ENCODE measurements at regions not wholly inside any gene's neighbourhood (a gene's known extent, or its start where the extent isn't known, plus 50 kb on each side); places are given as distances from the start of the nearest gene placed in this dataset.
A peak's percentile ranks its signal among the peaks of the same experiment; 100 is the strongest.

DNA sequence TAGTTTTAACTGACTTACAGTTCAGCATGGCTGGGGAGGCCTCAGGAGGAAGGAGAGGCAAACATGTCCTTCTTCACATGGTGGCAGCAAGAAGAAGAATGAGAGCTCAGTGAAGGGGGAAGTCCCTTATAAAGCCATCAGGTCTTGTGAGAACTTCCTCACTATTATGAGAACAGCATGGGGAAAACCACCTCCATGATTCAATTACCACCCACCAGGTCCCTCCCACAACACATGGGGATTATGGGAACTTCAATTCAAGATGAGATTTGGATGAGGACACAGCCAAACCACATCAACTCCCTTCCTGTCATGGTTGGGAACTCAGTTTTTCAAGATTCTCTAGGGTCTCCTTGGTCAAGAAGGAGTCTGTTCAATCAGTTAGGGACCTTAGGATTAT lies 432.9 kb upstream of the CNTN5 start:
- Histone ChIP-seq H4K8ac (ENCODE audit: low read depth, low read length) (no peak overlapping the region), H4K5ac (ENCODE audit: low read length) (no peak overlapping the region), H3K79me1 (ENCODE audit: low read length) (no peaks in the 10 kb centered on the region), H3K36me3 (ENCODE audit: control insufficient read depth, insufficient read depth, low read length) (no peaks in the 10 kb centered on the region), H3K4ac (ENCODE audit: low read depth, low read length) (no peak overlapping the region), H3K4me3 (ENCODE audit: low read length) (no peak overlapping the region), H2AK5ac (ENCODE audit: low read length) (no peak overlapping the region), H3K27me3 (ENCODE audit: insufficient read depth, low read length, poor library complexity) (no peaks in the 10 kb centered on the region), H3K9ac (ENCODE audit: low read length) (no peak overlapping the region), H2BK15ac (replicated peaks; ENCODE audit: low read depth) (no peak overlapping the region), H3K27ac (ENCODE audit: low read depth, low read length) (no peak overlapping the region), H3K79me2 (ENCODE audit: control insufficient read depth, insufficient read depth, low read length) (no peaks in the 10 kb centered on the region), H2BK120ac (ENCODE audit: low read depth, low read length) (no peak overlapping the region), H3K23ac (ENCODE audit: low read length) (no peak overlapping the region), H3K18ac (ENCODE audit: low read length) (no peak overlapping the region), H3K4me1 (ENCODE audit: control insufficient read depth, low read depth, low read length) (no peaks in the 10 kb centered on the region), H2BK5ac (ENCODE audit: low read length) (no peak overlapping the region), H3K4me2 (ENCODE audit: low read length) (no peak overlapping the region), H3K56ac (ENCODE audit: low read length) (no peak overlapping the region)
- no peak for DNase-seq

DNA sequence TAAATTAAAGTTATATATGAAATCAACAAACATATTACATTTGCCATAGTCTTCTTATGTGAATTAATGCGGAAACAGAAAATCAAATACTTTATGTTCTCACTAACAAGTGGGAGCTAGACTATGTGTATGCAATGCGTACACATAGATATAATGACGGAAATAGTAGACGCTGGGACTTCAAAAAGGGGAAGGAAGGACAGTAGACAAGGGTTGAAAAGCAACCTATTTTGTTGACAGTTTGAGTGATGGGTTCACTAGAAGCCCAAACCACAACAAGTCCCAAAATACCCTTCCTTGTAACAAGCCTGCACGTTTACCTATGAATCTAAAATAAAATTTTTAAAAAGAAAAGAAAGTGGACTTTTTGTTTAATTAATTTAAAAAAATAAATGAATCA lies 430.8 kb upstream of the CNTN5 start:
- no peak for DNase-seq
- no peak overlapping the region for H2AK5ac ChIP-seq (ENCODE audit: low read length)
- WGBS (ENCODE audit: extremely low coverage, insufficient coverage, low lambda C conversion rate): no CpG with 5 or more reads among the region's 5 CpGs
- H4K8ac ChIP-seq (ENCODE audit: low read depth, low read length): no peak overlapping the region
- no peak overlapping the region for H4K5ac ChIP-seq (ENCODE audit: low read length)
- no peak overlapping the region for H3K56ac ChIP-seq (ENCODE audit: low read length)
- no peak overlapping the region for H3K4me3 ChIP-seq (ENCODE audit: low read length)
- H3K4me2 ChIP-seq (ENCODE audit: low read length): no peak overlapping the region
- no peak overlapping the region for H3K23ac ChIP-seq (ENCODE audit: low read length)
- H3K4ac ChIP-seq (ENCODE audit: low read depth, low read length): no peak overlapping the region
- H2BK15ac ChIP-seq (replicated peaks; ENCODE audit: low read depth): no peak overlapping the region
- no peak overlapping the region for H2BK5ac ChIP-seq (ENCODE audit: low read length)
- no peaks in the 10 kb centered on the region for H3K79me1 ChIP-seq (ENCODE audit: low read length)
- no peak overlapping the region for H3K18ac ChIP-seq (ENCODE audit: low read length)
- H3K9ac ChIP-seq (ENCODE audit: low read length): no peak overlapping the region
- no peaks in the 10 kb centered on the region for H3K4me1 ChIP-seq (ENCODE audit: control insufficient read depth, low read depth, low read length)
- H3K27me3 ChIP-seq (ENCODE audit: insufficient read depth, low read length, poor library complexity): no peaks in the 10 kb centered on the region
- H3K36me3 ChIP-seq (ENCODE audit: control insufficient read depth, insufficient read depth, low read length): no peaks in the 10 kb centered on the region
- no peaks in the 10 kb centered on the region for H3K79me2 ChIP-seq (ENCODE audit: control insufficient read depth, insufficient read depth, low read length)
- H2BK120ac ChIP-seq (ENCODE audit: low read depth, low read length): no peak overlapping the region
- H3K27ac ChIP-seq (ENCODE audit: low read depth, low read length): no peak overlapping the region

DNA sequence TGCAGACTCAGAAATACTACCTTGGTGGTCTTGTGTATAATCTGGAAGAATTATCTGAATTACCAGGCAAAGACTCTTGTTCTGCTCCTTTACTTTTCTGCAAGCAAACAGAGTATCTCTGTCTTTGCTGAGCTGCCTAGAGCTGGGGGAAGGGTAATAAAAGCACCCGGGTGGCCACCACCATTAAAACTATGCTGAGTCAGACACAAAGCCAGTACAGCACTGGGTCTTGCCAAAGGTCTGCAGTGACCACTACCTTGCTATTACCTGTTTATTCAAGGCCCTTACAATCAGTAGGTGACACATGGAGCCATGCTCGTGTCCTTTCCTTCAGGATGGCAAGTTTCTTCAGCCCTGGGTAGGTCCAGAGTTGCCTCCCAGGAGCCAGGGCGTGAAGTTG lies 420.6 kb upstream of the CNTN5 start:
- peak overlapping the region; percentile 39 for H3K18ac ChIP-seq (ENCODE audit: low read length)
- no peak overlapping the region for H3K27ac ChIP-seq (ENCODE audit: low read depth, low read length)
- no peak overlapping the region for H2BK5ac ChIP-seq (ENCODE audit: low read length)
- H3K4me1 ChIP-seq (ENCODE audit: control insufficient read depth, low read depth, low read length): no peaks in the 10 kb centered on the region
- no peak overlapping the region for H3K56ac ChIP-seq (ENCODE audit: low read length)
- no peak overlapping the region for H2BK15ac ChIP-seq (replicated peaks; ENCODE audit: low read depth)
- no peak overlapping the region for H2BK120ac ChIP-seq (ENCODE audit: low read depth, low read length)
- WGBS (ENCODE audit: extremely low coverage, insufficient coverage, low lambda C conversion rate): no CpG with 5 or more reads among the region's 3 CpGs
- no peak overlapping the region for H3K9ac ChIP-seq (ENCODE audit: low read length)
- DNase-seq: no peak
- no peaks in the 10 kb centered on the region for H3K36me3 ChIP-seq (ENCODE audit: control insufficient read depth, insufficient read depth, low read length)
- no peak overlapping the region for H3K4me3 ChIP-seq (ENCODE audit: low read length)
- H4K8ac ChIP-seq (ENCODE audit: low read depth, low read length): no peak overlapping the region
- H2AK5ac ChIP-seq (ENCODE audit: low read length): no peak overlapping the region
- no peak overlapping the region for H3K4ac ChIP-seq (ENCODE audit: low read depth, low read length)
- no peaks in the 10 kb centered on the region for H3K27me3 ChIP-seq (ENCODE audit: insufficient read depth, low read length, poor library complexity)
- no peaks in the 10 kb centered on the region for H3K79me1 ChIP-seq (ENCODE audit: low read length)
- no peak overlapping the region for H3K4me2 ChIP-seq (ENCODE audit: low read length)
- H3K79me2 ChIP-seq (ENCODE audit: control insufficient read depth, insufficient read depth, low read length): no peaks in the 10 kb centered on the region
- H4K5ac ChIP-seq (ENCODE audit: low read length): no peak overlapping the region
- no peak overlapping the region for H3K23ac ChIP-seq (ENCODE audit: low read length)

GRCh38 chr11:98600786-98601773 lies 419.7 kb upstream of the CNTN5 start:
- Histone ChIP-seq H3K56ac (ENCODE audit: low read length) (no peak overlapping the region), H3K36me3 (ENCODE audit: control insufficient read depth, insufficient read depth, low read length) (no peaks in the 10 kb centered on the region), H3K79me2 (ENCODE audit: control insufficient read depth, insufficient read depth, low read length) (no peaks in the 10 kb centered on the region), H2BK15ac (replicated peaks; ENCODE audit: low read depth) (no peak overlapping the region), H2AK5ac (ENCODE audit: low read length) (no peak overlapping the region), H2BK5ac (ENCODE audit: low read length) (no peak overlapping the region), H3K27me3 (ENCODE audit: insufficient read depth, low read length, poor library complexity) (no peaks in the 10 kb centered on the region), H3K4me2 (ENCODE audit: low read length) (no peak overlapping the region), H3K4ac (ENCODE audit: low read depth, low read length) (peak overlapping the region; percentile 24), H3K4me1 (ENCODE audit: control insufficient read depth, low read depth, low read length) (no peaks in the 10 kb centered on the region), H3K23ac (ENCODE audit: low read length) (no peak overlapping the region), H4K5ac (ENCODE audit: low read length) (no peak overlapping the region), H3K79me1 (ENCODE audit: low read length) (no peaks in the 10 kb centered on the region), H4K8ac (ENCODE audit: low read depth, low read length) (no peak overlapping the region), H3K9ac (ENCODE audit: low read length) (no peak overlapping the region), H3K18ac (ENCODE audit: low read length) (no peak overlapping the region), H2BK120ac (ENCODE audit: low read depth, low read length) (no peak overlapping the region), H3K4me3 (ENCODE audit: low read length) (no peak overlapping the region), H3K27ac (ENCODE audit: low read depth, low read length) (no peak overlapping the region)
- DNase-seq: peak; percentile 17
- WGBS (ENCODE audit: extremely low coverage, insufficient coverage, low lambda C conversion rate): no CpG with 5 or more reads among the region's 8 CpGs

GRCh38 chr11:98616098-98616655 lies 404.6 kb upstream of the CNTN5 start:
- Histone ChIP-seq H3K27me3 (ENCODE audit: insufficient read depth, low read length, poor library complexity) (no peaks in the 10 kb centered on the region), H2BK15ac (replicated peaks; ENCODE audit: low read depth) (no peak overlapping the region), H2AK5ac (ENCODE audit: low read length) (no peak overlapping the region), H3K9ac (ENCODE audit: low read length) (no peak overlapping the region), H3K27ac (ENCODE audit: low read depth, low read length) (no peak overlapping the region), H3K79me2 (ENCODE audit: control insufficient read depth, insufficient read depth, low read length) (no peaks in the 10 kb centered on the region), H3K79me1 (ENCODE audit: low read length) (no peaks in the 10 kb centered on the region), H4K5ac (ENCODE audit: low read length) (no peak overlapping the region), H2BK120ac (ENCODE audit: low read depth, low read length) (no peak overlapping the region), H3K4me1 (ENCODE audit: control insufficient read depth, low read depth, low read length) (no peaks in the 10 kb centered on the region), H3K36me3 (ENCODE audit: control insufficient read depth, insufficient read depth, low read length) (no peaks in the 10 kb centered on the region), H3K18ac (ENCODE audit: low read length) (no peak overlapping the region), H3K4me2 (ENCODE audit: low read length) (no peak overlapping the region), H3K23ac (ENCODE audit: low read length) (no peak overlapping the region), H3K4ac (ENCODE audit: low read depth, low read length) (no peak overlapping the region), H3K4me3 (ENCODE audit: low read length) (no peak overlapping the region), H4K8ac (ENCODE audit: low read depth, low read length) (no peak overlapping the region), H3K56ac (ENCODE audit: low read length) (no peak overlapping the region), H2BK5ac (ENCODE audit: low read length) (no peak overlapping the region)
- DNase-seq: no peak

- Histone ChIP-seq H3K4me3 (ENCODE audit: low read length) (no peak overlapping the region), H2BK120ac (ENCODE audit: low read depth, low read length) (no peak overlapping the region), H4K8ac (ENCODE audit: low read depth, low read length) (no peak overlapping the region), H2BK5ac (ENCODE audit: low read length) (no peak overlapping the region), H4K5ac (ENCODE audit: low read length) (no peak overlapping the region), H3K4me2 (ENCODE audit: low read length) (no peak overlapping the region), H3K56ac (ENCODE audit: low read length) (no peak overlapping the region), H3K4ac (ENCODE audit: low read depth, low read length) (no peak overlapping the region), H3K23ac (ENCODE audit: low read length) (no peak overlapping the region), H2AK5ac (ENCODE audit: low read length) (no peak overlapping the region), H3K36me3 (ENCODE audit: control insufficient read depth, insufficient read depth, low read length) (no peaks in the 10 kb centered on the region), H3K9ac (ENCODE audit: low read length) (no peak overlapping the region), H3K4me1 (ENCODE audit: control insufficient read depth, low read depth, low read length) (no peaks in the 10 kb centered on the region), H3K79me1 (ENCODE audit: low read length) (no peaks in the 10 kb centered on the region), H3K79me2 (ENCODE audit: control insufficient read depth, insufficient read depth, low read length) (no peaks in the 10 kb centered on the region), H3K27ac (ENCODE audit: low read depth, low read length) (no peak overlapping the region), H3K27me3 (ENCODE audit: insufficient read depth, low read length, poor library complexity) (no peaks in the 10 kb centered on the region), H3K18ac (ENCODE audit: low read length) (no peak overlapping the region), H2BK15ac (replicated peaks; ENCODE audit: low read depth) (no peak overlapping the region)
- no peak for DNase-seq
Observed at GRCh38 chr11:98621767-98622166, 399.0 kb upstream of the CNTN5 start.

Data from mesendoderm (in vitro differentiated cells).